ENCODE measurements at regions not wholly inside any gene's neighbourhood (a gene's known extent, or its start where the extent isn't known, plus 50 kb on each side); places are given as distances from the start of the nearest gene placed in this dataset.

DNA sequence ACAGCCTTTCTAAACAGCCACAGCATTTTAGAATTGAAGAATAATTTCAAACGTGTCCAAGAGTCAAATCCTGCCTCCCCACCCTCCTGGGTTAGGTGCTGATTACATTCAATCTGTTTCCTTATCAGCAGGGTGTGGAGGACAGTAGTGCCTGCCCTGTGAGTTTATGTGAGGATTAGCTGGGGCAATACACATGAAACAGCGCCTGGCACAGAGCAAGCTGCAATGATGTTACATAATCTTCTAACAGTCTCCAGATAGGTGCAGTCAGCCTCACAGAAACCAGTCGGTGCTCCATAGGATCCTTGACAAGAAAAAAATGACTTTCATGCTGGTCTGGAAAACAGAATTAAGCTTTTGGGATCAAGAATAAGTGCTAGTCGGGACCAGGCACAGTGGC is 91.7 kb upstream of the ITGA6 start (continued):
- TF ChIP-seq SP1 (IDR thresholded peaks at IDR 0.05; ENCODE audit: low read depth, low read length) (no peak), RNF2 (IDR thresholded peaks at IDR 0.05; ENCODE audit: borderline replicate concordance, low read depth, low read length, missing control alignments, poor library complexity, severe bottlenecking) (no peak), E2F6 (IDR thresholded peaks at IDR 0.05) (no peak)
